GM06990 (cell line): ENCODE measurements at regions not wholly inside any gene's neighbourhood (a gene's known extent, or its start where the extent isn't known, plus 50 kb on each side); places are given as distances from the start of the nearest gene placed in this dataset.

Experiments
- DNase-seq: peaks from one replicate; pipeline ENCODE4 v3.0.0-alpha.2; 2011; ENCODE audit not compliant: insufficient read length; ENCODE audit errors: extremely low read depth
- H3K27me3 ChIP-seq: replicated peaks from 2 replicates; pipeline ENCODE4 v1.6.0; 2011; ENCODE audit warnings: low read length; ENCODE audit not compliant: control insufficient read depth, insufficient read depth
- H3K36me3 ChIP-seq: 2 replicates; pipeline ENCODE4 v1.5.1; 2011; ENCODE audit warnings: low read length; ENCODE audit not compliant: control insufficient read depth, insufficient read depth
- H3K4me3 ChIP-seq: replicated peaks from 2 replicates; pipeline ENCODE4 v1.5.1; 2011; ENCODE audit warnings: low read depth, mild to moderate bottlenecking, control low read depth, low read length
- TF ChIP-seq, protein P1 (sequence below): IDR thresholded peaks from 2 replicates; pipeline ENCODE4 v1.5.1; 2011; ENCODE audit warnings: low read length, control low read depth, mild to moderate bottlenecking, inconsistent platforms; ENCODE audit not compliant: insufficient read depth, poor library complexity, severe bottlenecking

GRCh38 chr3:190722181-190722905 is 140.2 kb downstream of the GMNC start:
- TF ChIP-seq, protein P1, sequence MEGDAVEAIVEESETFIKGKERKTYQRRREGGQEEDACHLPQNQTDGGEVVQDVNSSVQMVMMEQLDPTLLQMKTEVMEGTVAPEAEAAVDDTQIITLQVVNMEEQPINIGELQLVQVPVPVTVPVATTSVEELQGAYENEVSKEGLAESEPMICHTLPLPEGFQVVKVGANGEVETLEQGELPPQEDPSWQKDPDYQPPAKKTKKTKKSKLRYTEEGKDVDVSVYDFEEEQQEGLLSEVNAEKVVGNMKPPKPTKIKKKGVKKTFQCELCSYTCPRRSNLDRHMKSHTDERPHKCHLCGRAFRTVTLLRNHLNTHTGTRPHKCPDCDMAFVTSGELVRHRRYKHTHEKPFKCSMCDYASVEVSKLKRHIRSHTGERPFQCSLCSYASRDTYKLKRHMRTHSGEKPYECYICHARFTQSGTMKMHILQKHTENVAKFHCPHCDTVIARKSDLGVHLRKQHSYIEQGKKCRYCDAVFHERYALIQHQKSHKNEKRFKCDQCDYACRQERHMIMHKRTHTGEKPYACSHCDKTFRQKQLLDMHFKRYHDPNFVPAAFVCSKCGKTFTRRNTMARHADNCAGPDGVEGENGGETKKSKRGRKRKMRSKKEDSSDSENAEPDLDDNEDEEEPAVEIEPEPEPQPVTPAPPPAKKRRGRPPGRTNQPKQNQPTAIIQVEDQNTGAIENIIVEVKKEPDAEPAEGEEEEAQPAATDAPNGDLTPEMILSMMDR, result no peak
- Histone ChIP-seq H3K4me3 (no peak overlapping the region), H3K36me3 (no peaks in the 10 kb centered on the region), H3K27me3 (no peaks in the 10 kb centered on the region)
- no peak for DNase-seq

- peak; percentile 24 for DNase-seq
- H3K36me3 ChIP-seq, result no peaks in the 10 kb centered on the region
- TF ChIP-seq, protein P1, result no peak
- H3K4me3 ChIP-seq, result no peak overlapping the region
- H3K27me3 ChIP-seq, result no peaks in the 10 kb centered on the region
Observed at GRCh38 chr3:190721330-190721729, 141.2 kb downstream of the GMNC start.

DNA sequence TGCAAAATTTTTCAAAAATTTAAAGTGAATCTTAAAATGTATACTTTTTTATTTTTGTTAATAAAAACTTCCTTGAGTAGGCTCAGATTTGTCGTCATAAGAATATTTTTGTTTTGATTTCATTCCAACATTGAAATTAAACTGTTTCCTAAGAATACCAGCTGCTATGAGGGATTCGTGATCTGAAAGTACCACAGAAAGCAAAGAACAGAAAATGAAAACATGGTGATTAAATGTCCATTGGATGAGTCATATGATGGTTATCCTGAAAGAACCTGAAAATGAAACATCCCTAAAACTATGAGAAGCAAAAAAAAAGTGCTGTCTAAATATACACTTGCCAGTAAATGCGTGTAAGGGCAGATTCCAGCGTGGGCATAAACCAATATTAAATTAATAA is 143.8 kb downstream of the GMNC start:
- no peaks in the 10 kb centered on the region for H3K27me3 ChIP-seq
- H3K4me3 ChIP-seq, result no peak overlapping the region
- TF ChIP-seq, protein P1, result no peak
- H3K36me3 ChIP-seq, result no peaks in the 10 kb centered on the region
- no peak for DNase-seq

- Histone ChIP-seq H3K4me3 (no peak overlapping the region), H3K36me3 (no peaks in the 10 kb centered on the region), H3K27me3 (no peaks in the 10 kb centered on the region)
- DNase-seq, result no peak
- TF ChIP-seq, protein P1, result no peak
Observed at GRCh38 chr3:190718097-190718496, 144.4 kb downstream of the GMNC start.

DNA sequence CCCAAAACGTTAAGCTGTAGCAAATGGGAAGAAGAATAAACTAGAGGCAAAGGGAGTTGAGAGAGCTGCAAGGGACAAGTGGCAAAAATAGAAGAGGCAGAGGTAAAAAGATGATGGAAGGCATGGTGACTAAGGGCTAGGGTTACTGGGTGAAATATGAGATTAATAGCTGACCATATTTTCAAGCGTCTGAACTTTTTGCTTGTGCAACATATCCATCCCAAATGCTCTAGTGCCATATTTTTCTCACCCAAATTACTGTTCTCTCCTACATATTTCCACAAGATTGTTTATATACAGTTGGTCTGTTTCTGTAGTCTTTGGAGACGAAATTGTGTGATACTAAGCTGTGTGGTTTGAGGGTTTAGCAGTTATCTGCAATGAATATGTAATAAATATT is 145.5 kb downstream of the GMNC start:
- DNase-seq, result no peak
- H3K27me3 ChIP-seq, result no peaks in the 10 kb centered on the region
- TF ChIP-seq, protein P1, result no peak
- no peaks in the 10 kb centered on the region for H3K36me3 ChIP-seq
- no peak overlapping the region for H3K4me3 ChIP-seq

DNA sequence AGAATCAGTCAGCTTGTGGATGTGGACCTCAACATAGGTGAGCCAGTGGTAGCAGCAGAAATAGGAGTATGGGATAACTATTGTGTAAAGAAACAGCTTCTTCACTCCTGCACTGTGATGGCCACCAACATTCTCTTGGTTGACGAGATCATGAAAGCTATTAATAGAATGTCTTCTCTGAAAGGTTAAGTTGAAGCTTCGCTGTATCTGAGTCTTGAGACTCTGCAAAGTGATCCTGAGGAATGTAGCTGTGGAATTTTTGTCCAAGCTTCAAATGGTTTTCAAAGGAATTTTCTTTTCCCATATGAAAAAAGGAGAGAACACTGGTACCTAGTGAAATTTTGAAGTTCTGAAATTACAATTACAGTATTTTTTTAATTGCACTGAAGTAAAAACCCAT is 146.3 kb downstream of the GMNC start:
- TF ChIP-seq, protein P1, result no peak
- Histone ChIP-seq H3K4me3 (no peak overlapping the region), H3K36me3 (no peaks in the 10 kb centered on the region), H3K27me3 (no peaks in the 10 kb centered on the region)
- no peak for DNase-seq
